ENCODE measurements at regions not wholly inside any gene's neighbourhood (a gene's known extent, or its start where the extent isn't known, plus 50 kb on each side); places are given as distances from the start of the nearest gene placed in this dataset.

DNA sequence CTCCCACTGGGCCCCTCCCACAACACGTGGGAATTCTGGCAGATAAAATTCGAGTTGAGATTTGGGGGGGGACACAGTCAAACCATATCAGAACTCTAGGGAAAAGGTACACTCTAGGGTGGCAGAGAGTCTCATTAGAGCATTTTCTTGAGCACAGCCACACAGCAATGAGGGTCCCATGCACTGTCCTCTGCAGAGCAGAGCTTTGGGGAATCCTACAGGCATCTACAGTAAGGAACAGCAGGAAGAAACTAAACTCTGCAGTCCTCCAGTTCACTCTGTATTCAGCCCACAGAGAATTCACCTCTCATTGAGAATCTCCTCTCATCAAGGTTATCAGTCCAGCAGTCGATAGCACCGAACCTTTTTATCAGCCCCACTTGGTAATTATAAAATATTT lies 438.6 kb upstream of the NOX3 start:
- DNase-seq (ENCODE audit: low read depth): no peak
- no peak overlapping the region for H3K4me3 ChIP-seq (replicated peaks; ENCODE audit: low read depth, low read length)
- TF ChIP-seq, protein P1, sequence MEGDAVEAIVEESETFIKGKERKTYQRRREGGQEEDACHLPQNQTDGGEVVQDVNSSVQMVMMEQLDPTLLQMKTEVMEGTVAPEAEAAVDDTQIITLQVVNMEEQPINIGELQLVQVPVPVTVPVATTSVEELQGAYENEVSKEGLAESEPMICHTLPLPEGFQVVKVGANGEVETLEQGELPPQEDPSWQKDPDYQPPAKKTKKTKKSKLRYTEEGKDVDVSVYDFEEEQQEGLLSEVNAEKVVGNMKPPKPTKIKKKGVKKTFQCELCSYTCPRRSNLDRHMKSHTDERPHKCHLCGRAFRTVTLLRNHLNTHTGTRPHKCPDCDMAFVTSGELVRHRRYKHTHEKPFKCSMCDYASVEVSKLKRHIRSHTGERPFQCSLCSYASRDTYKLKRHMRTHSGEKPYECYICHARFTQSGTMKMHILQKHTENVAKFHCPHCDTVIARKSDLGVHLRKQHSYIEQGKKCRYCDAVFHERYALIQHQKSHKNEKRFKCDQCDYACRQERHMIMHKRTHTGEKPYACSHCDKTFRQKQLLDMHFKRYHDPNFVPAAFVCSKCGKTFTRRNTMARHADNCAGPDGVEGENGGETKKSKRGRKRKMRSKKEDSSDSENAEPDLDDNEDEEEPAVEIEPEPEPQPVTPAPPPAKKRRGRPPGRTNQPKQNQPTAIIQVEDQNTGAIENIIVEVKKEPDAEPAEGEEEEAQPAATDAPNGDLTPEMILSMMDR (IDR thresholded peaks at IDR 0.05; ENCODE audit: low read length, missing control alignments): no peak

DNA sequence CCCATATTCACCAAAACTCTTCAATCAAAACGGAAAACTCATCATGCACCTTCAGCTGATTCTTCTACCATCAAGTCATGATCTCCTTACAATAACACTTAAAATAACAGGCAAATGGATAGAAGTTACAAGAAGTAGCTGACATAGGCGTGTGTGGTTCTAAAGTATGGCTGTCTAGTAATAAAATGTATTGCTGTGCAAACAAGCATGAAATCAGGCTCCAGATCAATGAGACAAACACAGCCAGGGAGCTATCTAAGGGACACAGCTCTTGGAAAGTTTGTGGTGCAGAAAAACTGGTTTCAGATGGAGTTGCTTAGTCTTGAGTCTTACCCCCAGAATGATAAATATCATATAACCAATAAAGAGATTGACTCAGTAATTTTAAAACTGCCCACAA lies 434.8 kb upstream of the NOX3 start:
- DNase-seq (ENCODE audit: low read depth): no peak
- H3K4me3 ChIP-seq (replicated peaks; ENCODE audit: low read depth, low read length): no peak overlapping the region
- TF ChIP-seq, protein P1 (IDR thresholded peaks at IDR 0.05; ENCODE audit: low read length, missing control alignments): no peak

DNA sequence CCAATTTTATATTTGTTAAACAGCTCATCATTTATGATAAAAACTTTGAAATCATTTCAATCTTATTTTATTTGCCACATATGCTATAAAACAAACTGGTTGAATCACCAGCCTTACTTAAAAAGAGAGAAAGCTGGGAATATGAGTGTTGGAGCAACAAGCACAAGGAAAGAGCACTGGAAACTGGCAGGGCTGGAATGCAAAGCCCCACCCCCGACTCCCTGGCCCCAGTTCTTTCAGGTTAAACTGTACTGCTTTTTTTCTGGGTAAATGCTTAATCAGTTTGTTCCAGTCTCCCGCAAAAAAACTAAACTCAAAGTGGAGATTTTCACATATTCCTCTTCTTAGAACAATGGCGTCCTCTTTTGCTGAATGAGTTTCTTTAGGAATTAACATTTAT lies 433.8 kb upstream of the NOX3 start:
- no peak overlapping the region for H3K4me3 ChIP-seq (replicated peaks; ENCODE audit: low read depth, low read length)
- TF ChIP-seq, protein P1 (IDR thresholded peaks at IDR 0.05; ENCODE audit: low read length, missing control alignments): no peak
- DNase-seq (ENCODE audit: low read depth): no peak

DNA sequence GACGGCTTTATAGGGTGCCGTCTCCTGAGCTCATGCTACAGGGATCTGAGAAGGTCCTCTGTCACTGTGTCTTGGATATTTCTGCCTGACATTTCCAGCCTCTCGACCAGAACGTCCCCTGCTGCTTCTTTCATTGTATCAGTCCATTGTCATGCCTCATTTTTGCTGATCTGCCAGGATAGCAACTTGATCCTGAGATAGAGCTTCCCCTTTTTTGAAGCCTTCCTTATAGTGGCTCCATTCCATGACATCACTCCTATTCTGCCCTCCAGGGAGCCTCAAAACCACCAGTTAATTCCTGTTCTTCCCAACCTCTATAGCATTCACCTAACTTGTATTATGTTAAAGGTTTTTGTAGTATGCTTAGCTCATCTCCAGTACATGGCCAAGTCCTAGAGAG lies 431.8 kb upstream of the NOX3 start:
- TF ChIP-seq, protein P1 (IDR thresholded peaks at IDR 0.05; ENCODE audit: low read length, missing control alignments): no peak
- no peak overlapping the region for H3K4me3 ChIP-seq (replicated peaks; ENCODE audit: low read depth, low read length)
- no peak for DNase-seq (ENCODE audit: low read depth)

DNA sequence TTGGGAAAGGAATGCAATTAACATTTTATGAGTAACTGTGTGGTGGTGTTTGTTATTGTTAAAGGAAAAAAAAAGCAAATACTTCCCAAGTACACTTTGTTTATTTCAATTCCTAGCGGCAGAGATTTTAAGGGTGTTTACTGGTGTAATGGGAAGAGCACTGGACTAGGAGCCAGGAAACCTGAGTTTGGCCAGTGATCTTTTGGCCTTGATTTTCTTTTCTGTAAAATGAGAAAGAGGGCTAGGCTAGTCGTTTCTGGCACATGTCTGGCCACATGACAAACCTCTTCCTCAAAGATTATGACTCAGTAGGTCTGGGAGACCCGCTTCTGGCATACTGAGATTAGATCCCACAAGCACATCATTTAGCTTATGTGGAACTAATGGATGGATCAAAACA lies 428.1 kb upstream of the NOX3 start:
- DNase-seq (ENCODE audit: low read depth): peak; percentile 13
- TF ChIP-seq, protein P1 (IDR thresholded peaks at IDR 0.05; ENCODE audit: low read length, missing control alignments): no peak
- no peak overlapping the region for H3K4me3 ChIP-seq (replicated peaks; ENCODE audit: low read depth, low read length)

DNA sequence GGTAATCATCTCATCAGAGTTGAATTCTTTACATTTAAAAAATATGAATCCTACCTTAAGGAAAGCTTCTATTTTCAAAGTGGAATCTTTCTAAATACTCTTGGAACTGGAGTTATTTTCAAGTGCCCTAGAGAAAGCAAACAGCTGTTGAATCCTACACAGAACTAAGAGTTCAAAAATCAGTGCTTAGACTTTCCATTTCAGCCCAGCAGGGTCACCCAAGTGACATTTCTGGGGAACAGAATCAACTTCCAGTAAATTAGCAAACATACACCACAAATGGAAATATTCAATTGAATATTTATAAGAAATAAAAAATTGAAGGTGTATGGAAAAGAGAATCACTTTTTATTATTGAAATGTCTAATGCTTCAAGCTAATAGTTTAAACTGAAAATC lies 427.7 kb upstream of the NOX3 start:
- H3K4me3 ChIP-seq (replicated peaks; ENCODE audit: low read depth, low read length): no peak overlapping the region
- TF ChIP-seq, protein P1 (IDR thresholded peaks at IDR 0.05; ENCODE audit: low read length, missing control alignments): no peak
- no peak for DNase-seq (ENCODE audit: low read depth)

DNA sequence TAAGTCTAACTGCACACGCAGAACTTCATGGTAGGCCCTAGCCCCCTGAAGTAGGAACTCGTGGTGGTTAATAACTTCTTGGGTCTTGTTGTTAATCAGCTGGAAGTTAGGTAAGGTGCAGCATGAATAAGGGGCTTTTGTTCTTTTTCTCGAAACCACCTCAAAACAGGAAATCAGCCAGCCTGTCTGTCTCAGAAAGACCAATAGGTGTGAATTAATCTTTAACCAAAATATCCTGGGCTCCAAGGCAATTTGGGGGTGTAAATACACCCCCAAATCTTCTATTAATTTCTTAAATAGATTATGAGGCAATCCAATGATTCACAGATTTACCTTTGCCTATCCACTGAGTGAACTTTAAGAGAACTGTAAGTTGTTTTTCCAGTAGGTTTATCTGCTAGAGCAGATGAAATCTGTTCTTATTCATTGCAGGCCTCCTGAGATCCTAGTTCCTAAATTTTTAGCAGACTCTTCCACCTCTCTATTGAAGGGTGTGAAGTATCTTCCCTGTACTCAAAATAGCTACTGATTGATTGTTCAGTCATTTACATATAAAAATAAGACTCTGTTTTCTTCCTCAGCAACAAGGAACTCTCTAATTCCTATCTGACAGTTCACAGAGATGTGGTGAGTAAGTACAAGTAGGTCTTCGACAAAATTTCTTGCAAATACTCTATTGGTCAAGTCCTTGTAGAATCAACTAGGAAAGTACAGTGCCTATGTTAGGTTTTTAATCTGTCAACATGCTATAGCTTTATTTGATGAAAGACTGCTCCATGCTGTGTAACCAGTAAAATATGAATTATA lies 427.1 kb upstream of the NOX3 start:
- TF ChIP-seq, protein P1 (IDR thresholded peaks at IDR 0.05; ENCODE audit: low read length, missing control alignments): no peak
- H3K4me3 ChIP-seq (replicated peaks; ENCODE audit: low read depth, low read length): no peak overlapping the region
- no peak for DNase-seq (ENCODE audit: low read depth)
